Stimulated activated CD8-positive, alpha-beta memory T cell treated with anti-CD3 and anti-CD28 coated beads, Interleukin-2, amount 100 ng/mL, for 48 hours (primary cell): ENCODE measurements at regions not wholly inside any gene's neighbourhood (a gene's known extent, or its start where the extent isn't known, plus 50 kb on each side); places are given as distances from the start of the nearest gene placed in this dataset.
"Not testable (repeated sequence)": the region's sequence is repeated elsewhere in the genome, so short reads cannot be mapped to it uniquely, and the experiment has no call there.

Experiments
- DNase-seq, 2 donors: peaks; one replicate each; pipeline ENCODE4 v3.0.0-alpha.2; 2020; ENCODE audit warnings: low read depth in 2 of 2

DNA sequence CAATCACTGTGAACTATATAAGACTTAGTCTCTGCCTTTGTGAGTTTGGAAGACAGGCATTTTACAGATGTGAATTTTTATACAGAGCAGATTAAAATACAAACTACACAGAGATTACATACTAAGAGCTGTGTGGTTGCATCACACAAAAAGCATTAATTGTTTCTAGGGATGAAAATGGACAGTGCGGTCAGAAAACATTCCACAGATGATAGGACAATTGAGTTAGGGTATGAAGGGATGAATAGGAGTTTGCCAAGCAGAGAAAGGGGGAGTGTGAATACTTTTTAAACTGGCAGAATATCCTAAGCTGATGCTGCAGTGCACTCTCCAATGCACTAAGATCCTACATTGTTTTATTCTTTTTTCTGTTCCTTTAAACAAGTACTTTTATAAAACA lies 345.8 kb downstream of the VRK1 start:
- DNase-seq, result no peak

- no peak for DNase-seq
Observed at GRCh38 chr14:97143456-97143855, 346.3 kb downstream of the VRK1 start.

GRCh38 chr14:97148021-97148420 lies 350.8 kb downstream of the VRK1 start:
- DNase-seq, result not testable (repeated sequence)

DNA sequence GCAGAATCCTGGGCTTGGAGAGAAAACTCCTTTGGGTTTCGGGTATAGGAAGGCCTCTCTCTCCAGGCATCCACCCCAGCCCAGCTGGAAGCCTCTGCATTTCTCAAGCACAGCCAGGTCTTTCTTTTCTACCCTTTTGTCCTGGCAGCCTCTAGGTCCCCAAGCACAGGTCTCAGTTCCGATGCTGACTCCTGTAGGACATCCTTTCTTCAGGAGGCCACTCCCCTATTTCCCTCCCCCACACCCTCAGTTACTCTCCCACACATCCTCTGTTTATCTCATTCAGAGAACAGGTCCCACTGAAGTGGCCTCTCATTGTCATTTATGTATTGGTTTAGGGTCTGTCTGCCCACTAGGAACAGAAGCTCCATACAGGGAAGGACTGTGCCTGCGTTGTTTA lies 352.6 kb downstream of the VRK1 start:
- no peak for DNase-seq

DNA sequence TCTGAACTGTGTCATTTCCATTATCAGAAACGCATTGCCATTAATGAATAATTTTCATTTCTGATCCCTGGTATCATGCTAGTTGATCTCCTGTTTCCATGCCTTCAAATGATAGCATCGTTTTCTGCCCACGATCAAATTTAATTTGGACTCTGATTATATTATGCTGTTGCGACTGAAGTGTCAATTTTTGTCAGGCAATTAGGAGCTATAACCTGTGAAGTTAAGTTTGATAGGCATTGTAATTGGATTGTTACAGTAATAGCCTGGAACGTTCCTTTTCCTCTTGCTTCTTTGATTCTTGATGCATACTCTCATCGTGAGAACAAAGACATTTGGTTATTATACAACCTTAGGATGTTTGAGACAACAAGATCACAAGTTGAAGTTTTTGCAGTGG lies 356.3 kb downstream of the VRK1 start:
- no peak for DNase-seq

DNA sequence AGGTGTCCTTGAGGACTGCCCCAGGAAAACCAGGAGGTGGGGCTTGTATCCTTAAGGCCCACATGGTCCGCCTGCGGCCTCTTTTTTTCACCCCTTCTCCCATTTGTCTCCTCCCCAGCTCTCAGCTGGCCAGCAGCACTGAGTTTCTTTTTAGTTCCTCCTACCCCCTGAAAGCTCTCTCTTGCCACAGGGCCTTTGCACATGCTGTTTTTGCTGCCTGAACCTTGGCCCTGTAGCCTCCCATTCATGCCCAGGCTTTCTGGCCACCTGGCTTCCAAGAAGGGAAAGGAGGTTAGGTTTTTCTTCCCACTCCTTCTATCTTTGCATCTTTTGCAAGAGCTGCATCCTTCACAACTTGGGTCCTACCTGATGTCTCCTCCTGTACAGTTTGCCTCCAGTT lies 358.1 kb downstream of the VRK1 start:
- DNase-seq, result no peak

DNA sequence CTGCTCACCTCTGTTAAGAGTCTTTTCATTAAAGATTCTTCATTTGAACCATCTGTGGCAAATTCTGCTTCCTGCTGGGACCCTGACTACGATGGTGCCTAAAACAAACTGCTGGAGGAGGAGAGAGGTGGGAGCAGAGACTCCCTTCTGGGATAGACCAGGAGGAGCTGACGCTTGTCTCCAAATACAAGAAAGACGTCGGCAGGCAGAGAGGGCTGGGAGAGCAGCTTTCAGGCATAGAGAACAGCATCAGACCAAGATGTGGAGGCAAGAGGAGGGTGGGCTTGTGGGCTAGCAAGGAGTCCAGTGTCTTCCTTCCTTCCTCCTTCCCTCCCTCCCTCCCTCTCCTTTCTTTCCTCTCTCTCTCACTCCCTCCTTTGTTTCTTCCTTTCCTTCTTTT lies 358.6 kb downstream of the VRK1 start:
- no peak for DNase-seq

GRCh38 chr14:97156705-97157104 lies 359.5 kb downstream of the VRK1 start:
- DNase-seq, result no peak

- DNase-seq, result no peak
Observed at GRCh38 chr14:97158102-97158501, 360.9 kb downstream of the VRK1 start.

DNA sequence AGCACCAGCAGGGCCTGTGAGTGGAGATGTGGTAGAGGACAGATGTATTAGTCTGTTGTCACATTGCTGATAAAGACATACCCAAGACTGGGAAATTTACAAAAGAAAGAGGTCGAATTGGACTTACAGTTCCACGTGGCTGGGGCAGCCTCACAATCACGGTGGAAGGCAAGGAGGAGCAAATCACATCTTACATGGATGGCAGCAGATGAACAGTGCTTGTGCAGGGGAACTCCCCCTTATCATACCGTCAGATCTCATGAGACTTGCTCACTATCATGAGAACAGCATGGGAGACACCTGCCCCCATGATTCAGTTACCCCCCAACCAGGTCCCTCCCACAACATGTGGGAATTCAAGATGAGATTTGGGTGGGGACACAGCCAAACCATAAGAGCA lies 361.9 kb downstream of the VRK1 start:
- no peak for DNase-seq

DNA sequence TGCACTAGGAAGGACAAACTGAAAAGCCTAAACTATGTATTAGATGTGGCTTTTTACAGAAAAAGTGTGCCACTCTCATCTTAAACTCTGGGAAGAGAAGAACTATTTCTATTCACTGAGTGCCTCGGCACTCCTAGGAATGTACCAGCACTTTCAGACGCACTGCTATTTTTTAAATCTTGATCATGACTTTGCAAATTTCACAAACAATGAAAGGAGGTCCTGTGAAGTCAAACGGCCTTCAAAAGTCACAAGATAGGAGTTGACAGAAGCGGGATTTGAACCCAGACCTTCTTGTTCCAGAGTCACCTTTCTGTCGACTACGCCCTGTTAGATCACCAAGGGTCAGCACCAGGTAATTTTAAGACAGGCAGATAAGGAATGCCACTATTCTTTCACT lies 365.4 kb downstream of the VRK1 start:
- no peak for DNase-seq

DNA sequence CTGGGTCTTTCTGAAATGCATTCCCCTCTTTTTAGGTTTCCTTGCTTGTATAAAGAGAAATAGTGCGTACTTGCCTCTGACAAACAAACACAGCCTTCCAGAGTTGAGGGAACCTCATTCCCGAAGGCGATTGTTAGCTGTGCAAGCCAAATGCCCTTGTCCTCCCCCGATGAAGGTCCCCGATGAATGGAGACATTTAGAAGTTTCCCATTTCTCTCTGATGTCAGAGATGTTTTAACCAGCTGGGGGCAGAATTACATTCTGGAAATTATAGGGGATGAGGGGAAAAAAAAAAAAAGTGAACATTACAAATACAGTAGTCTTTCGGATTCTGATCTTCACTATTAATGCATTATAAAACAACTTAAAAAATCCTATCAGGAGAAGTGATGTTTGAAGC lies 366.8 kb downstream of the VRK1 start:
- no peak for DNase-seq

- DNase-seq, result no peak
Observed at GRCh38 chr14:97166497-97166896, 369.3 kb downstream of the VRK1 start.

DNA sequence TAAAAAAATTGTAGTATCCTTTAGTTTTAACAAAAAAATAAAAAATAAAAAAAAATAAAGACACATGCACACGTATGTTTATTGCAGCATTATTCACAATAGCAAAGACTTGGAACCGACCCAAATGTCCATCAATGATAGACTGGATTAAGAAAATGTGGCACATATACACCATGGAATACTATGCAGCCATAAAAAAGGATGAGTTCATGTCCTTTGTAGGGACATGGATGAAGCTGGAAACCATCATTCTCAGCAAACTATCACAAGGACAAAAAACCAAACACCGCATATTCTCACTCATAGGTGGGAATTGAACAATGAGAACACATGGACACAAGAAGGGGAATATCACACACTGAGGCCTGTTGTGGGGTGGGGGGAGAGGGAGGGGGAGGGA lies 370.4 kb downstream of the VRK1 start:
- DNase-seq, result not testable (repeated sequence)

DNA sequence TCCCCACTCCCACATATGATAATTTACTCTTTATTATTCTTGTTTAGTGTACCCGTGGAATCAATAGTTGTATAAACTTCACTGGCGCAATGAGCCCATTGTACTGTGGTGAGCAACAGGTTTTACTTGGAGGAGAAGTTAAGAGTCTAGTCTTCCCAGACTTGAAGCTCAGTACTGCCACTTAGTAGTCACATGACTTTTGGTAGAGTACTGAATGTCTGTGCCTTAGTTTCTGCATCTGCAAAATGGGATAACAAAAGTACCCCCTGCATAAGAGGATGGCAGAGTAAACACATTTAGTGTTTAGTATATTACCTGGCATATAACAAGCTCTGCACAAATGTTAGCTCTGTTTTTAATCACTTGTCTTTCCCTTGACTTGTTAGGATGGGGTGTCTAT lies 375.5 kb downstream of the VRK1 start:
- DNase-seq, result no peak

DNA sequence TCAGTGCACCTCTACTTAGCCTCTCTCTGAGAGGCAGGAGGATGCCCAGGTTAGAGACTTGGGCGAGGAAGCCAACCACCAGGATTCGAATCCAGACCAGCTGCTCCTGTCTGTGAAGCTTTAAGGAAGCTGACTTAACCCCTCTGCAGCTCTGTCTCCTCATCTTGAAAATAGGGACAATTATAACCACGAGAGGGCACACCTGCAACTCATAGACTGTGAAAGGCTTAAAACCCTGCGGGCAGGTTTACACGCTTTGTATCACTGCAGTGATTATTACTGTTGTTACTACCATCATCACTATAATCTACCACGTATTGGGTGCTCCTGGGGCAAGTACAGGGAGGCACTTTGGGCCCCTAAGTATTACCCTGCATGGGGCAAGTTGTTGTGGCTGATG lies 379.8 kb downstream of the VRK1 start:
- DNase-seq, result no peak

DNA sequence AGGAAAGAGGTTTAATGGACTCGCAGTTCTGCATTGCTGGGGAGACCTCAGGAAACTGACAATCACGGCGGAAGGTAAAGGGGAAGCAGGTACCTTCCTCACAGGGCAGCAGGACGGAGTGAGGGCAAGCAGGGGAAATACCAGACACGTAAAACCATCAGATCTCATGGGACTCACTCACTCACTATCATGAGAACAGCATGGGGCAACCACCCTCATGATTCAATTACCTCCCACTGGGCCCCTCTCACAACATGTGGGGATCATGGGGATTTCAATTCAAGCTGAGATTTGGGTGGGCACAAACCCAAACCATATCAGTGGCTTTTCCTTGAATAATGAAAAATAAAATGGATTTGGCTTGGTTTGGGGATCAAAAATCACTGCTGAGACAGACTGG lies 380.5 kb downstream of the VRK1 start:
- DNase-seq, result no peak

- DNase-seq, result no peak
Observed at GRCh38 chr14:97178781-97179180, 381.6 kb downstream of the VRK1 start.

GRCh38 chr14:97179573-97179972 lies 382.4 kb downstream of the VRK1 start:
- DNase-seq, result no peak

DNA sequence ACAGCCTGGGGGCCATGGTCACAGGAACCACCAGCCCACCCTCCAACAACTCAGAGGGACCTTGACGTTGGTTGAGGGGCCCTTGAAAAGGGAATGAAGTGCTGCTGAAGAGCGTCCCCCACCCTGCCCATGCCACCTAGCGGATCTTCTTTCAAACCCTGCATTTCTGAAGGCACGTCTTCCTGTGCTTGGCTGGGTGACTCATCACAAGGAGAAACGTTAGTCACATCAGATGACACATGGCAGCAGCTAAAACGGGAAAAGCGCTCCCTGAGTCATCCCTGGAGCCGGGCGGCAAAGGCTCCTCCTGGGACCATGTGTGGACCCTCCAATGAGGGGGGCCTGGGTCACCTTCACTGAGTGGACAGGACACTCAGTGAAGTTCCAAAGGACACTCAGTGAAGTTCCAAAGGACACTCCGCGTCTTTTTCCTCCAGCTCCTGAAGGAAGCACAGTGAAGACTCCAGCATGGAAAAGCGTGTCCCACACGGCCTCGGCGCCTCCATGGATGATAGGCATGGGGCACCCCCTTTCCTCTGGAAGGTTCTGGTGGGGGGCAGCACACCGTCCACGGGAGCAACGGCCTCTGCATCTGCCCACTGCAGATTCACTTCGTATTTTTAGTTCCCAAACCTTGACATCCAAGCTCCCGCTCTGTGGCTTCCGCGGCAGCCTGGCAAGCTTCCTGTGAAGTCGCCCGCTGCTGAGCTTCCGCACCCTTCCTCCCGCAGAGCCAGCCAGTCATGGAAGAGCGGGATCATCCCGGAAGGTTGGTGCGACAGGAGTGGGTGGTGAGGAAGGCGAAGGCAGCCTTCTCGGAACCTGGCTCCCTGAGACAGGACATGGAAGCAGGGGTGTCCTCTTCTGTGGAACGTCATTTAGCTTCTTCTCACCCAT lies 383.4 kb downstream of the VRK1 start:
- DNase-seq, result no peak

DNA sequence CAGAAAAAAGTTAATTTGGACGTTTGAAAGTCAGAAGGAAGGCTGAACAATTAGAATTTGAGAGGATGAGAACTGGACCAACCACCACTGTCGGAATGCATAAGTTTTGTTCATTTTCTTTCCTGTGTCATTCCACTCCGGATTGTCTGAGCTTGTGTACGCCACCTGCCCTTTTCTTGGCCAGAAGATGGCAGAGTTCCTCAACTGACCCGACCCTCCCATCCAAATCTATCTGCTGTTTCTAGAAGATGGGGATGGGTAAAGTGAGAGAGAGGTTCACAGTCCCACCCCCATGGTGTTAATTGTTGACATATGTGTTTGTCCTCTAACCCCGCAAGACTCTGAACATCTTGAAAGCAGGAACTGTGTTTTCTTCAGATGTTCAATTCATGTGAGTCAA lies 388.0 kb downstream of the VRK1 start:
- DNase-seq, result no peak

- no peak for DNase-seq
Observed at GRCh38 chr14:97187916-97188315, 390.7 kb downstream of the VRK1 start.

DNA sequence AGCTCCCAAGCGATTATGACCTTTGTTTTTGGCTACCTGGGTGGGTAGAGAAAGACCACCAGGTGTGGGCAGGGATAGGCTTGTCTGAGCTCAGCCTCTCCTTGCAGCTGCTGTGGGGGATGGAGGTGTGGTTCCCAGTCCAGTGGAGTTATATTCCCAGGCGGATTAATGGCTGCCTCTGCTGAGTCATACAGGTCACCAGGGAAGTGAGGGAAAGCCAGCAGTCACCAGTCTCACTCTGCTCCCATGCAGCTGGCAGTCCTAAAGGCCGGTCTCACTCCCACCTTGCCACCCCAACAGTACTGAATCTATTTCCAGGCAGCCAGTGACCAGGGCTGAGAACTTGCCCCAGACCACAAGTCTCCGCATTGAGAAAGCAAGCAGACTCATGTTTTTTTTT lies 399.2 kb downstream of the VRK1 start:
- DNase-seq, result no peak

DNA sequence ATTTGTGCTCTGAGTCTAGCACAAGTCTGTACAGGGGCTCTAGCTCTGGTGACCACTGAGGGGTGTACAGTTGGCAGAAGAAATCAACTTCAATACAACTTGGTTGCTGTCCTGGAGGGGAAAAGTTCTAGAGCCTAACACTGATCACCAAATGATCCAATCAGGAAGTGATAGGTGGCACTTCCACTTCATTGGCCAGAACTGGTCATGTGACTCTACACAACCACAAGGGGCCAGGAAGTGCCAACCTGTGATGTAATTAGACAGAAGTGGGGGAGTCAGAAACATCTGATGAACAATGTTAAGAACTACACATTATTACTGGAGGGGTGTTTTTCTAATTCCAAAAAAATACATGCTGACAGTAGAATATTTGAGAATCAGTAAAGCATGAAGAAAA lies 401.6 kb downstream of the VRK1 start:
- no peak for DNase-seq
